ENCODE measurements at regions not wholly inside any gene's neighbourhood (a gene's known extent, or its start where the extent isn't known, plus 50 kb on each side); places are given as distances from the start of the nearest gene placed in this dataset.

DNA sequence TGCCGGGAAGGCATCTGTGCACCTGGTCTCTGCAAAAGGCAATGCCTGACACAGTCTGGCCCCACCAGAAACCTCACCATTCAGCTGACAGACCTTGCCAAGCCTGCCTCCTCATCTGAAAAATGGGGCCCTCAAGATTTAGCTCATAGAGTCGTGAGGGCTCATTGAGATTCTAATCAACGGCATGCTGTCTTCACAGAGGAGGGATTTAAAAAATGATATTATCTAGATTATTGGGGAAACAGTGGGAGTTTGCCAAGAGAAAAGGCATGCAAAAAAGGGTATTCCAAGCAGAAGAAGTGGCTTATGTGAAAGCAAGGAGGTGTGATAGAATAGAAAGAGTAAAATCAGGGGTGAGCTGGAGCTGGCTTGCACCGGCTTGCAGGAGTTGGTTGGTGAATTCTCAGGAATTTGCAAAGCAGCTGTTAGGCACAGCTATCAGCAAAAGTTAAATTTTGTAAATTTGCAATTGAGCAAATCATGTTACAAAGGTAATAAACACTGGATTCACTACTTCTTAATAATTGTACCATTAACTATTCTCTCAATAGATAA is 91.7 kb upstream of the WNT4 start:
- Mint-ChIP-seq H3K27ac (peak overlapping the region; percentile 91), H3K4me3 (no peak overlapping the region), H3K36me3 (no peaks in the 10 kb centered on the region), H3K4me1 (peaks cover 17% of the 10 kb centered on the region), H3K9me3 (no peaks in the 10 kb centered on the region), H3K27me3 (ENCODE audit: low read depth) (peaks cover 2% of the 10 kb centered on the region)
- no peak for DNase-seq (ENCODE audit: low spot score in 2 of 2, unreplicated experiment in 2 of 2)
- TF ChIP-seq, protein P1, sequence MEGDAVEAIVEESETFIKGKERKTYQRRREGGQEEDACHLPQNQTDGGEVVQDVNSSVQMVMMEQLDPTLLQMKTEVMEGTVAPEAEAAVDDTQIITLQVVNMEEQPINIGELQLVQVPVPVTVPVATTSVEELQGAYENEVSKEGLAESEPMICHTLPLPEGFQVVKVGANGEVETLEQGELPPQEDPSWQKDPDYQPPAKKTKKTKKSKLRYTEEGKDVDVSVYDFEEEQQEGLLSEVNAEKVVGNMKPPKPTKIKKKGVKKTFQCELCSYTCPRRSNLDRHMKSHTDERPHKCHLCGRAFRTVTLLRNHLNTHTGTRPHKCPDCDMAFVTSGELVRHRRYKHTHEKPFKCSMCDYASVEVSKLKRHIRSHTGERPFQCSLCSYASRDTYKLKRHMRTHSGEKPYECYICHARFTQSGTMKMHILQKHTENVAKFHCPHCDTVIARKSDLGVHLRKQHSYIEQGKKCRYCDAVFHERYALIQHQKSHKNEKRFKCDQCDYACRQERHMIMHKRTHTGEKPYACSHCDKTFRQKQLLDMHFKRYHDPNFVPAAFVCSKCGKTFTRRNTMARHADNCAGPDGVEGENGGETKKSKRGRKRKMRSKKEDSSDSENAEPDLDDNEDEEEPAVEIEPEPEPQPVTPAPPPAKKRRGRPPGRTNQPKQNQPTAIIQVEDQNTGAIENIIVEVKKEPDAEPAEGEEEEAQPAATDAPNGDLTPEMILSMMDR (IDR thresholded peaks at IDR 0.05; ENCODE audit: unreplicated experiment) = no peak

DNA sequence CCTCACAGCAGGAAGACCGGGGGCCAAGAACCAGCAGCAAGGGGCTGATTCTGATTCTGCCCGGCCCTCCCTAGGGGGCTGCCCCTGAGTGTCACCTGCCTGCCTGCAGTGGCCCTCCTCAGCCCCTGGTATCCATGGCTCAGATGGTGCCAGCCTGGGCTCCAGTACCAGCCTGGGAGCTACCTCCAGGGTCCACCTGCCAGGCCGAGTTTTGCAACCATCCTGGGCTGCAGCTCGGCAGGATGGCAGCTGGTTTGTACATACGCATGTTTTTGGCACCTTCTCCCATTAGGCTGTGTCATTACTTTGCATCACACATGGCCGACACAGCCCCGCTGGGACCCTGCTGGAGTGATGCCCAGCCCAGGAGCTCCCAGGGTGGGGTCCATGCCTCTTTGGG is 93.3 kb upstream of the WNT4 start:
- H3K4me1 Mint-ChIP-seq = peaks cover 18% of the 10 kb centered on the region
- no peak overlapping the region for H3K27ac Mint-ChIP-seq
- no peaks in the 10 kb centered on the region for H3K36me3 Mint-ChIP-seq
- H3K9me3 Mint-ChIP-seq = no peaks in the 10 kb centered on the region
- H3K4me3 Mint-ChIP-seq = no peak overlapping the region
- peaks cover 2% of the 10 kb centered on the region for H3K27me3 Mint-ChIP-seq (ENCODE audit: low read depth)
- no peak for DNase-seq (ENCODE audit: low spot score in 2 of 2, unreplicated experiment in 2 of 2)
- TF ChIP-seq, protein P1 (IDR thresholded peaks at IDR 0.05; ENCODE audit: unreplicated experiment) = no peak

DNA sequence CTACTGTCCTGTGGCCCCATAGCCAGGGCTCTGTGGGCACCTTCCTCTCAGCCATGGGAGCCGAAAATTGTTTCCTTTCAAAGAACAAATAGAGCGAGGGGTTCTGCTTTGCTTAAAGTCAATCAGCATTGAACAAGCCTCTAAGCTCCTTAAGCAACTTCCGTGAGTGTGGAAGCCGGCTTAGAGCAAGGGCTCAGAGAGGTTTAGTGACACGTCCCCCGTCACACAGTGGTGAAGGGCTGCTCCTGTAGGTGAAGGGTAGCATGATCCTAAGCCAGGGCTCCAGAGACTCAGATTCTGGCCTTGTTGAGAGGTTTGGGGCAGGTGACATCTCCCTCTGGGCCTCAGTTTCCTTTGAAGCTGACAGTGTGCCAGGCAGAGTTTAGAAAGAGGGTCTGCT is 94.0 kb upstream of the WNT4 start:
- Mint-ChIP-seq H3K9me3 (no peaks in the 10 kb centered on the region), H3K27me3 (ENCODE audit: low read depth) (peaks cover 2% of the 10 kb centered on the region), H3K27ac (no peak overlapping the region), H3K4me1 (peaks cover 25% of the 10 kb centered on the region), H3K36me3 (no peaks in the 10 kb centered on the region), H3K4me3 (no peak overlapping the region)
- TF ChIP-seq, protein P1 (IDR thresholded peaks at IDR 0.05; ENCODE audit: unreplicated experiment) = no peak
- DNase-seq (ENCODE audit: low spot score in 2 of 2, unreplicated experiment in 2 of 2) = no peak

DNA sequence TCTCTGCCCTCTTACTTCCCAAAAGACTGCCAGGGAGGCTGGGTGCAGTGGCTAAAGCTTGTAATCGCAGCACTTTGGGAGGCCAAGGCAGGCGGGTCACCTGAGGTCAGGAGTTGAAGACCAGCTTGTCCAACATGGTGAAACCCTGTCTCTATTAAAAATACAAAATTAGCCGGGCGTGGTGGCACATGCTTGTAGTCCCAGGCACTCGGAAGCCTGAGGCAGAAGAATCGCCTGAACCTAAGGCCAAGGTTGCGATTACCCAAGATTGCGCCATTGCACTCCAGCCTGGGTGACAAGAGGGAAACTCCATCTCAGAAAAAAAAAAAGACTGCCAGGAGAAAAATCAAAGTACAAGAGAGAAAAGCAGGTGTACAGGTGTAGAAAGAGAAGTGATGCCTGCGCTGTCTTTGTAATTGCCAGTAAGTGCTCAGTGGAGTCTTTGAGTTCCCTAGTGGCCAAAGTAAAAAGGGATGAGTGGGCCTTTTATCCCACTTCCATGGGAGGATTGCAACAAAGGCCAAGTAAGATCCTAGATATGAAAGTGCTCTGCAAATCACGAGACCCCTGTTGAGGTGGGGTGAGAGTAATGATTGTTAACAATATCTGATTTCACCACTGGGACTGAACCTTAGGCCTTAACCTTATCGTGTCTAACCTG is 94.7 kb upstream of the WNT4 start:
- no peak overlapping the region for H3K27ac Mint-ChIP-seq
- no peaks in the 10 kb centered on the region for H3K9me3 Mint-ChIP-seq
- H3K36me3 Mint-ChIP-seq = no peaks in the 10 kb centered on the region
- DNase-seq (ENCODE audit: low spot score in 2 of 2, unreplicated experiment in 2 of 2) = no peak
- H3K27me3 Mint-ChIP-seq (ENCODE audit: low read depth) = peaks cover 2% of the 10 kb centered on the region
- H3K4me1 Mint-ChIP-seq = peaks cover 26% of the 10 kb centered on the region
- H3K4me3 Mint-ChIP-seq = no peak overlapping the region
- TF ChIP-seq, protein P1 (IDR thresholded peaks at IDR 0.05; ENCODE audit: unreplicated experiment) = no peak

DNA sequence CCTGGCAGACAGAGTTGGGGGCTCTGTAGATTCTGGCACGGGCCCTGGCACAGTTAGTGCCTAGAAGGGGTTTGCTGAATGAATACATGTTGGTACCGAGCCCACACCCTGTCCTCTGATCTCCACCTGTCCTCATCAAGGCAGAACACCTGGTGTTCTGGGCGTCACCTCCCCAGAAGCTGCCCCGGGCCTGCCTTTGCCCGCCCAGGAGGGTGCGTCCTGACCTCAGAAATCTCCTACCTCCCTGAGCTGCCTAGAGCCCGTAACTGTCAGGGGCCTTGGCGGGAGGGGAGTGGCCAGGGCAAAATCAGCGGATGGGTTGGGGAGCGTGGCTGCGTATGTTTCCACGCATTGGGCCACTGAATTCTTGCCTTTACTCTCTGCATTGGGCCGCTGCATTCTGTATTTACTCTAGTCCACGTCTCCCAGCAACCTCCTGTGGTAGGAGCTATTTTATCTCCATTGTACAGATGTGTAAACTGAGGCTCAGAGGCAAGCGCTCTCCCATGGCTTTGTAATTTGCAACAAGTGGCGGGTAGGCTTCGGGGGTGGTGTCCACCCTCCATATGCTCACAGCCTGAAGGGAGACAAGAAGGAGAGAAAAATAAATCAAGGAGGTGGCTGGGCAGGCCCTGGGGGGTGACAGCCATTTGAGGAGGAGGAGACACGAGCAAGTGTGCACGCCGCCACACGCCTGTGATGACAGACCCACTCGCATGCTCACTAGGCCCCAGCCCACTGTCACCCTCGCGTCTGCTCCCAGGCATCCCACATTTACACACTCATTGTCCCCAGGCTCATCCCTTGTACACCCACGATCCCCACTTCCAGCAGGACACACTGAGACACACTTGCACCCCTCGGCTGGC is 95.7 kb upstream of the WNT4 start:
- TF ChIP-seq, protein P1 (IDR thresholded peaks at IDR 0.05; ENCODE audit: unreplicated experiment) = no peak
- H3K4me3 Mint-ChIP-seq = no peak overlapping the region
- H3K36me3 Mint-ChIP-seq = no peaks in the 10 kb centered on the region
- H3K27me3 Mint-ChIP-seq (ENCODE audit: low read depth) = peaks cover 4% of the 10 kb centered on the region
- H3K4me1 Mint-ChIP-seq = peaks cover 32% of the 10 kb centered on the region
- no peaks in the 10 kb centered on the region for H3K9me3 Mint-ChIP-seq
- no peak overlapping the region for H3K27ac Mint-ChIP-seq
- DNase-seq (ENCODE audit: low spot score in 2 of 2, unreplicated experiment in 2 of 2) = no peak

Data from mesothelial cell of epicardium (in vitro differentiated cells).